ENCODE measurements at regions not wholly inside any gene's neighbourhood (a gene's known extent, or its start where the extent isn't known, plus 50 kb on each side); places are given as distances from the start of the nearest gene placed in this dataset.
A peak's percentile ranks its signal among the peaks of the same experiment; 100 is the strongest.
"Not testable (repeated sequence)": the region's sequence is repeated elsewhere in the genome, so short reads cannot be mapped to it uniquely, and the experiment has no call there.

DNA sequence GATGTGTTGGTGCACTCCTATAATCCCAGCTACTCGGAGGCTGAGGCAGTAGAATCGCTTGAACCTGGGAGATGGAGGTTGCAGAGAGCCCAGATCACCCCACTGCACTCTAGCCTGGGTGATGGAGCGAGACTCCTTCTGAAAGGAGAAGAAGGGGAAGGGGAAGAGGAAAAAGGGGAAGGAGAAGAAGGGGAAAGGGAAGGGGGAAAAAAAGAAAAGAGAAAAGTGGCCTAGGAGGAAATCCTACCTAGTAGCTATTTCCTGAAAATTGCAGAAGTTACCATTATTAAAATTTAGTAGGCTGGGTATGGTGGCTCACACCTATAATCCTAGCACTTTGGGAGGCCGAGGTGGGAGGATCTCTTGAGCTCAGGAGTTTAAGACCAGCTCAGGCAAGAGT is 67.4 kb downstream of the ARRDC3 start:
- DNase-seq (ENCODE audit: low read depth), result no peak

DNA sequence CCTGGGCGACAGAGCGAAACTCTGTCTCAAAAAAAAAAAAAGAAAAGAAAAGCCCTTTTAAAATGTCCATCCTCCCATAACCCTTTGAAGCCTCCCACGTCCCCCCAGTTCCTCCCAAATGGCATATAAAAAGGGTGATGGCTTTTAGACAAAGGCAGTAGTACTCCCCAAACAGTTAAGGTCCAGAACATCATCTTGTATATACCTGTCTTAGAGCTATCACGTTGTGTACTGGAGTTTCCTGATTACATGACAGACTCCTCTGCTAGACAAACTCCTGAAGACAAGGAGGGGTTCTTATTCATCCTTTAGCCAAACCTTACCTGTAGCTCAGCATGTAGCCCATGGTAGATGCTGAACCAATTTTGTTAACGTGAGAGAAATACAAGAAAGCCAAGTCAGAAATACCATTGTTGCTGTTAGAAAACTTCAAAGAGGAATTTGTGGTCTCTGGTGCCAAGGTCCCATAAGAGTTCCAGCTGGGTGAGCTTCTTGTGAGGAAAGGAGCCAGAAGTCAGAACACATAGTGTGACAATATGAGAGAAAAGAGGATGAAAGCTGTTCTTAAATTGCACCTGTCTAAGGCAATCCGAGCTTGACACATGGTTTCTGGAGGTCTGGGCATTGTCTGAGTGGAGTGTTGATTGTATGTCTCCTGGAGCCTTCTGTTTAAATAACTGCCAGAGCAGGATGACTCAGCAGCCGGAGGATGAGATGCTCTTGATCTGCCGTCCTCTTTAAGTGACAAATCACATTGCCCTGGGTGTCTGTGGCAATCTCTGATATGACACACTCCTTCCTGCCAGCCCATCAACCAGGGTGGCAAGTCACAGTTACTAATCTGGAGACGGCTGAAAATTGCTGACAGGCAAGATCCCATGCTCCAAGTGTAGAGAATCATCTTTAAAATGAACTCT is 69.1 kb downstream of the ARRDC3 start:
- DNase-seq (ENCODE audit: low read depth), result peak; percentile 96

DNA sequence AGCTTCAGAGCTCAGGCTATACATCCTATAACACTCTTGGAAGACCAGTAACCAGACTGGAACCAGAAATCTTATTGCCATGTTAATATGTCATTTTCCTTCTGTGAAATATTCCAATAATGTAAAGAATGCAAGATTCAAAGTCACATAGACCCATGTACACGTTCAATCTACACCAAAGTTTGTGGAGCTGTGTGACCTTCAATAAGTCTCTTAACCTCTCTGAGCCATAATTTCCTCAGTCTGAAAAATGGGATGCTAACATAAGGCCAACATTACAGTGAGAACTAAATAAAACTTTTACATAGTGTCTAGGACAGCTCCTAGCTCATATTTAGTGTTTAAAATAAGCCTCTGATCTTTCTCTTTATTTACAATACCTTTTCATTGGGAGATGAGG is 70.4 kb downstream of the ARRDC3 start:
- DNase-seq (ENCODE audit: low read depth), result no peak

DNA sequence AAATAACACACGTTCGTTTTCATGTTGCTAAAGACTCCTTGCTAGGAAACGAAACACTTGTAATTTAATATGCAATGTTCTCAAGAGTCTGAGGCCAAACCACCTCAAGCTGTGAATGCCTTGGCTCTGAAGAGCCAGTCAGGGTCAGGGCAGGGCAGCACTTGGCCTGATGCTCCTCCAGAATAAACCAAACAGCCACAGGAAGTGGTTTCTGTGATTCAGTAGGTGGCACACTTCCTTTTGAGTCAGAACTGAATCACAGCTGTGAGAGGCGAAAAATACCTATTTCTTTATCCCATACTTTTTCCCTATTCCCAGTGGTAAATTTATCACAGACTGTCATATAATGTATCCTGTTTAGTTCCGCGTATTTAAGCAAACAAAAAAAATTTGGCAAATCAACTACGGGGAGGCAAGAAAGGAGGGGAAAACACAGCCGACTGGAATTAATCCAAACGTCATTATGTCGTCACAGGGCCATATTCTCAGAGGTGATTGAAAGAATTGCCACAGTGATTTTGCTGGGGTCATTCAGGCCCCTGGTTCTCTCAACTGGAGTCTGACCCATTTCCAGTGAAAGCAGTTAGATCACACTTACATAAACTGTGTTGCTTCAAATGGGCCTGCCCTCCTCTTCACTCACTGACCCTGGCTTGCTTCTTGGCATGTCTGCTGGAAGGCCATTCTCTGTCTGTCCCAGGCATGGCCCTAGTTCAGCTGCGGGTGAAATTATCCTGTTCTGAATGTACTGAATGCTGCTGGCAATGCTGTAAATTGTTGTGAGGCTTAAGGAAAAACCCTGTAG is 71.2 kb downstream of the ARRDC3 start:
- peak; percentile 98 for DNase-seq (ENCODE audit: low read depth)

DNA sequence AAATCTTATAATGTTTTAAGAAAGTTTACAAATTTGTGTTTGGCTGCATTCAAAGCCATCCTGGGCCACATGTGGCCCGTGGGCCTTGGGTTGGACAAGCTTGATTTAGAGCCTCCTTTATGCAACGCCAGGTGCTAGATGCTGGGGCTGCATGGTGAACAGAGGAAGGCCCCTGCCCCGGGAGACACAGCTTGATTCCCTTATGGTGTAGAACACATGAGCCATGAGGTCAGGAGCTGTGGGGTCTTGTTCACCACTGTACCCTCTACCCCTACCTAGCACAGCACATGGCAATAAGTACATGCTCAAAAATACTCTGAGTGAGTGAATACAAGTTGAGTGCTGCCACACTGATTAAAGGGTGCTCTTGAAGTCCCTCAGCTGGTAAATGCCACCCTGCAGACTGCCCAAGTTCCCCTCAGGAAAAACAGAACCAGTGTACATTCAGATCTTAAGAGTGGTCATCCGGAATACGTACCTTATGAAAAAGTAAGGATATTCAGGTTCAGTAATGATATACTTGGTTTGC is 71.9 kb downstream of the ARRDC3 start:
- no peak for DNase-seq (ENCODE audit: low read depth)

DNA sequence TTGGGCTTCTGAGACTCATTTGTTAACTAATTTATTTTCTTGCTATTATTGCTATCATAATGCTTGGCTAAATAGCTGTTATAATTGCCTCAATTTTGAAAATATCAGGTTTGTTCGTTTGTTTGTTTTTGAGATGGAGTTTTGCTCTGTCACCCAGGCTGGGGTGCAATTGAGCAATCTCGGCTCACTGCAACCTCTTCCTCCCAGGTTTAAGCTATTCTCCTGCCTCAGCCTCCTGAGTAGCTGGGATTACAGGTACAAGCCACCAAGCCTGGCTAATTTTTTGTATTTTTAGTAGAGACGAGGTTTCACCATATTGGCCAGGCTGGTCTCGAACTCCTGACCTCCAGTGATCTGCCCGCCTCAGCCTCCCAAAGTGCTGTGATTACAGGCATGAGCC is 75.0 kb downstream of the ARRDC3 start:
- not testable (repeated sequence) for DNase-seq (ENCODE audit: low read depth)

DNA sequence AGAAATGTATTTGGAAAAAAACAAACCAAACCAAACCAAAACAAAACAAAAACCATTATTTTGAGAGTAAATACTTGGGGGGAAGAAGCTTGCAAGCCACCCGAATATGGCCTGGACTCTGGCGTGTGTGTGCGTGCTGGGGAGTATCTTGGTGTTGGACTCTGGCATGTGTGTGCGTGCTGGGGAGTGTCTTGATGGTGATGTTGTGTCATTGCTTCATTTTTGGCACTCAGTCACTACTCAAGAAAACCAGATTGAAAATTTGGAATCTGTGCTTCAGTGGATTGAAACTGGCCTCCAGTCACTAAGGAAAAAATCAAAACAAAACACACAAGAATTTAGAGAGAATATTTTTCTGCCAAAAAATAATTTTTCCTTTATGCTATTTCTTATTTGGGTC is 76.1 kb downstream of the ARRDC3 start:
- DNase-seq (ENCODE audit: low read depth), result peak; percentile 48

DNA sequence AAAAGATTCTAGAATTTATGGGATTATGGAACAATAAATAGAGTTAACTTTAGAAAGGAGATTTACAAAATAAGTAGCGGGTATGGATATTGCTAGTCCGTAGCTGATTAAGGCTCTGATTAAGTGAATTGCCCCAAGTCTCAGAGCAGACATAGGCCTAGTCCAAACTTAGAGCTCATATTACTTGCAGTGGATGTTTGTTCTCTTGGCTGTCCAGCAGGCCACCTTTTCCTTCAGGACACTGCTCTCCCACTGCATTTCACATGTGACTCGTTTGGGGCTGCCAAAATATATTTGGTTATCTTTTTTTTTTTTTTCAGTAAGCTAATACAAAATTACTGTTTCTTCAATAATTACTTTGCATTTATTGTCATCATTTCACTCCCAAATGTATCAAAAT is 76.6 kb downstream of the ARRDC3 start:
- no peak for DNase-seq (ENCODE audit: low read depth)

DNA sequence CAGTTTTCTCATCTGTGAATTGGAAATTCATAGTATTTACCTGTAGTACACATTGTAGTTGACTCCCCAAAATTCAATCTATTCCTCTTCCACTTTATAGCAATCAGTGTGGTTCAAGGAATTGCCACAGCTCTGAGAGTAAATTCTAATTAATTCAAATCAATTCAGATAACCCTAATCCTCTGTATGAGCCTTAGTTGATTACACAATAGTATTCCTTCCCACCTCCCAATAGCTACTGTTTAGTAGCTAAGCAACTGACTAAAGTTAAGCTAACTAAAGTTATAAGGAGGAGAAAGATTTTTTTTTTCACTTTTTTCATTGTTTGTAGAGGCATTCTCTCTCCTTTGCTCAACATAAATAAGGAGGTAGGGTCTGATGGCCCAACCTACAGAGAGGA is 77.5 kb downstream of the ARRDC3 start:
- no peak for DNase-seq (ENCODE audit: low read depth)

DNA sequence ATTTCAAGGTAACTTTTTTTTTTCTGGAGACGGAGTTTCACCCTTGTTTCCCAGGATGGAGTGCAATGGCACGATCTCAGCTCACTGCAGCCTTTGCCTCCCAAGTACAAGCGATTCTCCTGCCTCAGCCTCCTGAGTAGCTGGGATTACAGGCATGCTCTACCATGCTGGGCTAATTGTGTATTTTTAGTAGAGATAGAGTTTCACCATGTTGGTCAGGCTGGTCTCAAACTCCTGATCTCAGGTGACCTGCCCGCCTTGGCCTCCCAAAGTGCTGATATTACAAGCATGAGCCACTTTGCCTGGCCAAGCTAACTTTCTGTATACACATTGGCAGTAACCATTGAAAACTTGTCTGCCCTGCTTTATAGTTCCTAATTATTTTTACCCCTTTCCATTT is 79.1 kb downstream of the ARRDC3 start:
- DNase-seq (ENCODE audit: low read depth), result not testable (repeated sequence)

DNA sequence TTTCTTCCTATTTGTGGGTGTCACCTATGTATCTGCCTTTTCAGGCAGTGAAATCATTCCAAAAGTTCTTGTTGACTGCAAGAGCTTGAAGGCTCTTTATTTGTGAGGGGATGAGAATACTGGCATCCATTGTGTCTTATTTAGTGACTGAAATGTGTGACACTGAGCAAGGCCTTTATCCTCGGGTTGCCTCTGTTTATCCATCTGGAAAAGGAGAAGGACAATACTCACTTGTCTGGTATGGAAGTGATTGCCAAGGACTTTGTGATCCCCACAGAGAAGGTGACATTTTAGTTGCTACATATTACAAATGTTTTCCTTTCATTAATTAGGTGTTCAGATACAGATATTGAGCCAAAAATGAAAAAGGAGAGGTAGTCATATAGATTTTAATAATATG is 80.2 kb downstream of the ARRDC3 start:
- no peak for DNase-seq (ENCODE audit: low read depth)

DNA sequence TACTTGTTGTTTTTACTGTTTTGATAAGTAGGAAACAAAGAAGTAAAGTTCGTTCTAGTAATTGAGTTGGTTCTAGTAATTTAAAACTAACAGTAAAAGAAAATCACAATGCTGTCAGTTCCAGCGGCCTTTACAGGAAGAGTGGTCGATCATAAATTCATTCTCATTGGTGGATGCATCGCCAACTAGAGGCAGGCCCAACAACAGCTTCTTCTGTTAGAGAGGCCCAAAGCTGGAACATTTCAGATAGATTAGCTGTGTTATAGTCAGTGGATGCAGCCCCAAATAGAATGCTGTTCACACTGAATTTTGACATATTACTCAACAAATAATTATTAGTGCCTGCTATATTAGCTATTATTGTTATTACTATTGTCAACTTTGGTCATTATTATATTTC is 80.8 kb downstream of the ARRDC3 start:
- DNase-seq (ENCODE audit: low read depth), result no peak

DNA sequence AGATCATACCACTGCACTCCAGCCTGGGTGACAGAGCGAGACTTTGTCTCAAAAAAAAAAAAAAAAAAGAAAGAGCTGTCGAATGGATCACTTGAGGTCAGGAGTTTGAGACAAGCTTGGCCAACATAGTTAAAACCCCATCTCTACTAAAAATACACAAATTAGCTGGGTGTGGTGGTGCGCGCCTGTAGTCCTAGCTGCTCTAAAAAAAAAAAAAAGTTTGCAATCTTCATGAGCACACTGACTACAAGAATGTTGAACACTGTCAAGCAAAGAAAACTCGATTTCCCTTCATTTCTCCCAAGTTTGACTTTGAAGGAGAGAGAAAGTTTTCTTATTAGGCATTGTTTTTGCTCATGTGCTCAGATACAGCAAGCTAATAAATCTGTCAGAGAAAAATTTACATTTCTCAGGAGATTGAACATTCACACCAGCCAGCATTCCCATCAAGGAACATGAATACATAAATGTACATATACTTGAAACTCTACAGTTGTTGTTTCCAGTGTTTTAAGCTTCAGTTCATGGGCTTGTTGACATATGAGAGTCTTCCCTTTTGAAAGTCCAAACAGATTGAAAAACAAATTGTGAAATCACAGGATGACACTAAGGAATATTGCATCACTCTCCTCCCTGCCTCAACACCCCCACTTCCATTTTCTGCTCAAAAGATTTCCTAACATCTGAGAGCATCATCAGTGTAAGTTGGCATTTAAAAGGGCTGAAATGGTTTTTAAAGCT is 81.8 kb downstream of the ARRDC3 start:
- DNase-seq (ENCODE audit: low read depth), result no peak

DNA sequence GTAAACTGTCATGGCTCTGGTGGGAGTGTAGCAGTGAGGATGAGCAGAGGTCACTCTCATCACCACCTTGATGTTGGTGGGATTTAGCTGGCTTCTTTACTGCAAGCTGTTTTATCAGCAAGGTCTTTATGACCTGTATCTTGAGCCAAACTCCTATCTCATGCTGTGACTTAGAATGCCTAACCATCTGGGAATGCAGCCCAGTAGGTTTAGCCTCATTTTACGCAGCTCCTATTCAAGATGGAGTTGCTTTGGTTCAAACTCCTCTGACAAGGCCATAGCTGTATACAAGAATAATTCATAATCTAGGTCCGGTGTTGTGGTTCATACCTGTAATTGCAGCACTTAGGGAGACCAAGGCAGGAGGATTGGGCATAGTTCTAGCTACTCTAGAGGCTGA is 85.1 kb downstream of the ARRDC3 start:
- DNase-seq (ENCODE audit: low read depth), result no peak

DNA sequence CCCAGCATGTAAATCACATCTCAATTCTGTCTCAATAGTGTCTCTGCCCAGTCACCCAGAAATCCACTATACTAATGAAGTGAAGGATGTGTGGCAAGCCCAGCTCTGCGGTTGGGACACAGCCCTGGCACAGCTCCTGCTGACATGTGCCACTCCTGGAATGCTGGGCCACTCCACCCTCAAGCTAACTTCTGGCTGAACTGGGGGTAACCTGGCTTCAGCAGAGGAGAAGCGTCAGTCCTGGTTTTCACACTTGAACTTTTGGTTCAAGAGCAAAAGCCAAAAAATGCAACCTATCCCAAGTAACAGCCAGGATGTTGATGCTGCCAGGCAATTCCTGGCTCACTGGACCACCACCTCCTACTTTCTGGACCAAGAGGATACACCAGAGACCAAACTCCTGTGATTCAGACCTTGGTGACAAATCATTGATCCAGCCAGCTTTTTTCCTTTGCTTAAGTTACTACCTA is 86.4 kb downstream of the ARRDC3 start:
- peak; percentile 83 for DNase-seq (ENCODE audit: low read depth)

DNA sequence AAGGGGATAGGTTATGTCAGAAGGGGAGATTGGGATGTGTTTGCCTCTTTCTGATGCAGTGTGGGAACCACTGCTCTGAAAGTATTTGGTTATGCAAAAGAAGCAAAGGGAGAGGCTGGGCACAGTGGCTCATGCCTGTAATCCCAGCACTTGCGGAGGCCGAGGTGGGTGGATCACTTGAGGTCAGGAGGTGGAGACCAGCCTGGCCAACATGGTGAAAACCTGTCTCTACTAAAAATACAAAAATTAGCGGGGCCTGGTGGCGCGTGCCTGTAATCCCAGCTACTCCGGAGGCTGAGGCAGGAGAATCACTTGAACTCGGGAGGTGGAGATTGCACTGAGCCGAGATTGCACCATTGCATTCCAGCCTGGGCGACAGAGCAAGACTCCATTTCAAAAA is 87.0 kb downstream of the ARRDC3 start:
- not testable (repeated sequence) for DNase-seq (ENCODE audit: low read depth)

DNA sequence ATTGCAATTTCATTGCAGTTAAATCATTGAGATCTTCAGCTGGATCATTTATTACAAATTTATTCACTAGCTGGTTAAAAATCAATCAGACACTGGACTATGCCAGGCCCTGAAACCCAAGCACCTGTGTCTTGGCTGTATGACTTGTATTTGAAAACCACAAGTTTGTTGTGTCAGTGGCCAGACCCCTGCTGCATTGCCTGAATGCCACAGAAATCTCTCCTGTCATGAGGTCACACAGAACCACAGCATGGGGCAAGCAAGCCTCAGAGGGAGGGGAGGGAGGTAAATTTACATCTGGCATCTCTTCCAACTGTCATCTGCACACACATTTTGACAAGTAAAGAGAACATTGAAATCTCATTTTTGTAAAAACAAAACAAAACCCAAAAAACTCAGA is 90.0 kb downstream of the ARRDC3 start:
- peak; percentile 85 for DNase-seq (ENCODE audit: low read depth)

DNA sequence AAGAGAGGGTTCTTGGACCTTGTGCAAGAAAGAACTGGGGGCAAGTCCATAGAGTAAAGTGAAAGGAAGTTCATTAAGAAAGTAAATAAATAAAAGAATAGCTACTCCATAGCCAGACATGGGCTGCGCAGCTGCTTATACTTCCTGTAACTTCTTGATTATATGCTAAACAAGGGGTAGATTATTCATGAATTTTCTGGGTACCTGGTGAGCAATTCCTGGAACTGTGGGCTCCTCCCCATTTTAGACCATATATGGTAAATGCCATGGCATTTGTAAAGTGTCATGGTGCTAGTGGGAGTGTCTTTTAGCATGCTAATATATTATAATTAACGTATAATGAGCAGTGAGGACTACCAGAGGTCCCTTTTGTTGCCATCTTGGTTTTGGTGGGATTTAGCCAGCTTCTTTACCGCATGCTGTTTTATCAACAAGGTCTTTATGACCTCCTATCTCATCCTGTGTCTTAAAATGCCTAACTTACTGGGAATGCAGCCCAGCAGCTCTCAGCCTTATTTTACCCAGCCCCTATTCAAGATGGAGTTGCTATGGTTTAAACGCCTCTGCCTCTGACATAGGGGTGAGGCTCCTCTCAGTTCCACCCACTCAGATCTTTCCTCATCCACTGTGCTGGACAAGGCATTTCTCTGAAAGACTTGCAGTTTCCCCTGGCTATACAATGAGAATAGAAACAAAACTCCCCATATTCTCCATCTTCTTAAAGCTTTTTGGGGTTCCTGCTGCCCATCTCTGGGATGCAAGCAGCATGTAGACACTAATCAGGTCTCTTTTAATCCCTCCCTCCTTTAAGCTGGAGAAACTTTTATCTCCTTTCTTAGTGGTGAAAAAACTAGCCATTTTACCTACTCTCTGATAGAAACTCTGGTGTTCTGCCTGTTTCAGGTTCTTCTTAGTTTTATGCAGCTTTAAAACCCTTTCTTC is 91.2 kb downstream of the ARRDC3 start:
- no peak for DNase-seq (ENCODE audit: low read depth)

DNA sequence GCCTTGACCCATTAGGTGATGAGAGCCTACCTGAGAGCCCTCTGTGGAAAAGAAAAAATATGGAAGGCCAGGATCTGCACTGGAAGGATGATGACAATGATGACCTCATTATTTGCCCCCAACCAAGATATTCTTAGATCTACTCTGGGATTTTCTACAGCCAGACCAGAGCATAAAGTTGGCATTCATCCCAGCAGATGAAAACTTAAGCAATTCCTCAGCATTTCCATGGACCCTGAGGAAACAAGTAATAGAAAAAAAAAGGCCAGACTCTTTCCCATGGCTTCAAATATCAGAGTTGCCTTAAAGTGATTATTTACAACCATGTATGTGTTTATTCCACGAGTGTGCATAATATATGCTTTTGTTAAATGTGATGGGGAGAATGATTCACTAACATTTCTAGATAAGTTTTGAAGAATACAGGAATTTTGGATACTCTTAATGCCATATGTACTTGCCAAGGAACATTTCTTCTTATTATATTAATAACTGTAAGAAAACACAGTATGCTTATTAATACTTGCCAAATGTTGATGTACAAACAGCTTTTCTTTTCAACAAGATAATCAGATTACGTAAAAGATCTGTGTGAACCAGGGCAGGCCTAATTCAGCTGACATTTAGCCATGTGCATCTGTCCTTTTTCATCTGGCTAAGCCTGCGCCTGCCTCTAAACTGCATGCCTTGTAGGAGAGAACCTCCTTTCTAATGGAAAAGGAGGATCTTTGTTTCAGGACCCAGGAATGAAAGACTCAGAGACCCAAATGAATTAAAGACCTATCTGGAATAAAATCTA is 94.8 kb downstream of the ARRDC3 start:
- DNase-seq (ENCODE audit: low read depth), result no peak

DNA sequence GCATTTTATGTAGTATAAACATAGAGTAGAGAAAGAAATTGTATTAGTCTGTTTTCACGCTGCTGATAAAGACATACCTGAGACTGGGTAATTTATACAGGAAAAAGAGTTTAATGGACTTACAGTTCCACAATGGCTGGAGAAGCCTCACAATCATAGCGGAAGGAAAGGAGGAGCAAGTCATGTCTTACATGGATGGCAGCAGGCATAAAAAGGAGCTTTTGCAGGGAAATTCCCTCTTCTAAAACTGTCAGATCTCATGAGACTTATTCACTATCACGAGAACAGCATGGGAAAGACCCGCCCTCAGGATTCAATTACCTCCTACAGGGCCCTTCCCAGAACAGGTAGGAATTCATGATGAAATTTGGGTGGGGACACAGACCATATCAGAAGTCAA is 98.1 kb downstream of the ARRDC3 start:
- not testable (repeated sequence) for DNase-seq (ENCODE audit: low read depth)
